ENCODE measurements at regions not wholly inside any gene's neighbourhood (a gene's known extent, or its start where the extent isn't known, plus 50 kb on each side); places are given as distances from the start of the nearest gene placed in this dataset.

DNA sequence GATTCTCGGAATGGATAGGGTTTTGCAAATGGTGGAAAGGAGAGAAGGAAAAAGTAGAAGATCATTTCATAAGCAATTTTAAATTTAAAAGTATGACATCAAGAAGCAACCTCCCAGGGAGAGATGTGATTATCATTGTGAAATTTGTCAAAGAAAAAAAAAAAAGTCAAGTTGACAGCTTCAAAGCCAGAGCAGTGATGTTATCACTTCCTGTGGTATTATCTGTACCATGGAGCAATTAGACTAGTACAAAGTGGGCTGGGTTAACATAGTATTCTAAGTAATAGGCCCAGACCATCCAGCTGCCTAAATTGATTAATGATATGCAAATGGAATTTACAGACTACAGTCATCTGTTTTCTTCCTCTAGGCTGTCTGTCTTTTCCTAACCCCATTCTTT, 84.0 kb upstream of the NPY start:
- Histone ChIP-seq H3K4me3 (ENCODE audit: low read length in 2 of 2) (no peak overlapping the region), H3K27ac (ENCODE audit: low read depth in 1 of 2, low read length in 1 of 2) (no peak overlapping the region), H3K4me1 (ENCODE audit: control insufficient read depth in 2 of 2, insufficient read depth in 2 of 2, low read length in 2 of 2) (peaks cover 0 to 5% of the 10 kb centered on the region in 2 donors), H3K27me3 (ENCODE audit: control insufficient read depth in 2 of 2, insufficient read depth in 1 of 2, low read length in 1 of 2) (no peaks in the 10 kb centered on the region), H3K9me3 (ENCODE audit: control insufficient read depth in 2 of 2, insufficient read depth in 1 of 2, low read length in 1 of 2) (no peaks in the 10 kb centered on the region), H3K36me3 (ENCODE audit: control insufficient read depth in 2 of 2, insufficient read depth in 2 of 2, low read length in 1 of 2) (no peaks in the 10 kb centered on the region)
- WGBS, result 95% methylated on average over 1 of the region's 1 CpG
- peak in 5 of 9 donors; percentile 1 to 44 (median 12) for DNase-seq (ENCODE audit: low read depth in 6 of 9, low spot score in 9 of 9)

DNA sequence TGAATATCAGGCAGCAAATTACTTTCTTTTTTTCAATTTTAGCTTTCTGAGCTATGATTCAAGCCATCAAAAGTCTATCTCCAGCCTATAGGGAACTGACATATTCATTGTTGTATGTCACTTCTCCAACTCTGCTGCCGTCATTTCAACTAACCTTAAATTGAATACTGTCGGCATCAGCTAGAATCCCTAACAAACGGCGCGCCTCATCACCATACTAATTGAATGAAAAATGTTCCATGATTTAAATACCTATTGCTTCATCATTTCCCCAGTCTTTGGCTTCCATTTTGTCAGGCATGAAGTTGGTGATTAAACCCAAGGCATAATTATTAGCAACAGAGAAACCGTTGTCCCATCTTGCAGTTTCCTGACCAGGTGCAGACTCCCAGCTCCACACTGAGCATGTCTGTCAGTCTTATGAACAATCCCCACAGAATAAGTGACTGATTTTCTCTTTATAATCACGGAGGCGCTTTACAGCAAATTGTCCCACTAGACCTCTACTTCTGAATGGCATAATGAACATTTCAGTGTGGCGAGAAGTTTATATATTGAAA, 83.5 kb upstream of the NPY start:
- no peaks in the 10 kb centered on the region for H3K36me3 ChIP-seq (ENCODE audit: control insufficient read depth in 2 of 2, insufficient read depth in 2 of 2, low read length in 1 of 2)
- no peak overlapping the region for H3K4me3 ChIP-seq (ENCODE audit: low read length in 2 of 2)
- H3K27me3 ChIP-seq (ENCODE audit: control insufficient read depth in 2 of 2, insufficient read depth in 1 of 2, low read length in 1 of 2), result no peaks in the 10 kb centered on the region
- peaks cover 0 to 5% of the 10 kb centered on the region in 2 donors for H3K4me1 ChIP-seq (ENCODE audit: control insufficient read depth in 2 of 2, insufficient read depth in 2 of 2, low read length in 2 of 2)
- H3K27ac ChIP-seq (ENCODE audit: low read depth in 1 of 2, low read length in 1 of 2), result no peak overlapping the region
- H3K9me3 ChIP-seq (ENCODE audit: control insufficient read depth in 2 of 2, insufficient read depth in 1 of 2, low read length in 1 of 2), result no peaks in the 10 kb centered on the region
- WGBS, result 88% methylated on average over 9 of the region's 9 CpGs
- DNase-seq (ENCODE audit: low read depth in 6 of 9, low spot score in 9 of 9), result peak in 1 of 9 donors; percentile 7

DNA sequence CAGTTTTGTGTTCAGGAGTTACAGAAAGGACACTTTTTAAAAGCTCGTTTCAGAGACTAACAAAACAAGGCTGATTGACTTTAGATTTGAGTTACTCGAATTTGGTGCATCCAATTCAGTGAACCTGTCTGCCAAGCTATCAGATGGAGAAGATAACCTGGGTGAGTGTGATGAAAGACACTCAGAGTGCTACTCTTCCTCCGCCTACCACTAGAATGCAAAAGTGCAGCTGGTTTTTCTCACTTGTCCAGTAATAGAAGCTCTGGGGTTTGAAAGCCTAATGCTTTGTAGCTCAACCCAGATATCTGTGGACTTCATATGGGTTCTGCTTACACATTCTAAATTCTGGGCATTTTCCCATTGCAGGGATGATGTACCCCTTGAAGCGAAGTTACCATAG, 82.8 kb upstream of the NPY start:
- Histone ChIP-seq H3K36me3 (ENCODE audit: control insufficient read depth in 2 of 2, insufficient read depth in 2 of 2, low read length in 1 of 2) (no peaks in the 10 kb centered on the region), H3K27ac (ENCODE audit: low read depth in 1 of 2, low read length in 1 of 2) (no peak overlapping the region), H3K9me3 (ENCODE audit: control insufficient read depth in 2 of 2, insufficient read depth in 1 of 2, low read length in 1 of 2) (no peaks in the 10 kb centered on the region), H3K4me1 (ENCODE audit: control insufficient read depth in 2 of 2, insufficient read depth in 2 of 2, low read length in 2 of 2) (peaks cover 0 to 5% of the 10 kb centered on the region in 2 donors), H3K27me3 (ENCODE audit: control insufficient read depth in 2 of 2, insufficient read depth in 1 of 2, low read length in 1 of 2) (no peaks in the 10 kb centered on the region), H3K4me3 (ENCODE audit: low read length in 2 of 2) (no peak overlapping the region)
- peak in 1 of 9 donors; percentile 15 for DNase-seq (ENCODE audit: low read depth in 6 of 9, low spot score in 9 of 9)
- WGBS, result 79% methylated on average over 4 of the region's 4 CpGs

DNA sequence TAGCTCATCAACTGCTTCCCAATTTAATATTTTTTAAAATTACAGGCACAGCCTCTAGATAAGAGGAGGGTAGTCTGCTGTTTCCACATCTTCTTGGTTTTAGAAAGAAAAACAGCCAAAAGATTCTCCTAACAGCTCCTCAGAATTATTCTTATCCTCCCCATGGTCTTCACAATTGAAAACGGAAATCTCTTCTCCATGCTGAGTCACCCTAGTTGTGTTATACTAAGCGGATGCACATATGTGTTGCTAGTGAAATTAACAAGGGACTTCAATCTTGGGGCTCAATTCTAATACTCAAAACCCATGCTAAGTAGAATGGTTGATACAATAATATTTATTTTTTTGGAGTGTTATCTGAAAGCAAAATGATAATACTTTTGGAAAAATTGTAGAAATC, 71.9 kb upstream of the NPY start:
- Histone ChIP-seq H3K27ac (ENCODE audit: low read depth in 1 of 2, low read length in 1 of 2) (no peak overlapping the region), H3K27me3 (ENCODE audit: control insufficient read depth in 2 of 2, insufficient read depth in 1 of 2, low read length in 1 of 2) (no peaks in the 10 kb centered on the region), H3K4me3 (ENCODE audit: low read length in 2 of 2) (no peak overlapping the region), H3K36me3 (ENCODE audit: control insufficient read depth in 2 of 2, insufficient read depth in 2 of 2, low read length in 1 of 2) (no peaks in the 10 kb centered on the region), H3K9me3 (ENCODE audit: control insufficient read depth in 2 of 2, insufficient read depth in 1 of 2, low read length in 1 of 2) (no peaks in the 10 kb centered on the region), H3K4me1 (ENCODE audit: control insufficient read depth in 2 of 2, insufficient read depth in 2 of 2, low read length in 2 of 2) (no peaks in the 10 kb centered on the region)
- DNase-seq (ENCODE audit: low read depth in 6 of 9, low spot score in 9 of 9), result no peak
- 93% methylated on average over 2 of the region's 2 CpGs for WGBS

DNA sequence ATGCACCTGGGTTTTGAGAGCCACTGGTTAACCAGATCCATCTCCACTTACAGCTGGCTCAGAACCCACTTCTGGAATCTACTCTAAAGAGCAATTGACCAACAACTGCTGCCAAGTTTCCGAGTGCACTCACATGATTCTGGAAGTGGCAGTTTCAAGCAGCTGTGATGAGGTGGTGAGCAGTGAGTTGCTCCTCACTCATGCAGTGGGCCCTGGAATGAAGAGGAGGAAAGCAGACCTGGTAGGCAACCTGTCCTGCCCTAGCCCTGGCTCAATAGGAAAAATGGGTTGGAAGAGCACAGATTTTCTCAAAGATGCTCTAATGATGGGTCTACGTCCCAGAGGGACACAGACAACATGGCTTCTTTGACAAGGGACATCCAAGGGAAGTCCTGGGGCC, 70.7 kb upstream of the NPY start:
- no peaks in the 10 kb centered on the region for H3K4me1 ChIP-seq (ENCODE audit: control insufficient read depth in 2 of 2, insufficient read depth in 2 of 2, low read length in 2 of 2)
- H3K4me3 ChIP-seq (ENCODE audit: low read length in 2 of 2), result no peak overlapping the region
- DNase-seq (ENCODE audit: low read depth in 6 of 9, low spot score in 9 of 9), result no peak
- no peaks in the 10 kb centered on the region for H3K27me3 ChIP-seq (ENCODE audit: control insufficient read depth in 2 of 2, insufficient read depth in 1 of 2, low read length in 1 of 2)
- 88% methylated on average over 2 of the region's 2 CpGs for WGBS
- no peaks in the 10 kb centered on the region for H3K36me3 ChIP-seq (ENCODE audit: control insufficient read depth in 2 of 2, insufficient read depth in 2 of 2, low read length in 1 of 2)
- no peaks in the 10 kb centered on the region for H3K9me3 ChIP-seq (ENCODE audit: control insufficient read depth in 2 of 2, insufficient read depth in 1 of 2, low read length in 1 of 2)
- no peak overlapping the region for H3K27ac ChIP-seq (ENCODE audit: low read depth in 1 of 2, low read length in 1 of 2)

DNA sequence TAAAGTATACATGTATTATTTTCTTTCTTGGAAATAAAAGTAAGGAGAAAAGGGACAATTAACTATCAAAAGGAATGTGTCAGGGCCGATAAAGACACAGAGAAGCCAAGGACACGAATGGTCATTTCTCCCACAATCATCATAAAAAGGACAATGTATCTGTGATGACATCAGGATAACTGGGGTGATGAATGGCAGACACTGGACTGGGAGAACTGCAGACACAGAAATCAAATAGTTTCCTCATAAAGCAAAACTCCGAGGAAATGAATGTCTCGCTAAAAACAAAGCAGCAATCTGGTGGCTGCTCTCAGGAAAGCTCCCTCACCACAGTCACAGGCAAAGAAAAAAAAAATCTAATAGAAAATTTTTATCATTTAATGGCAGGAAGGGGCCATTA, 69.3 kb upstream of the NPY start:
- Histone ChIP-seq H3K4me3 (ENCODE audit: low read length in 2 of 2) (no peak overlapping the region), H3K9me3 (ENCODE audit: control insufficient read depth in 2 of 2, insufficient read depth in 1 of 2, low read length in 1 of 2) (no peaks in the 10 kb centered on the region), H3K36me3 (ENCODE audit: control insufficient read depth in 2 of 2, insufficient read depth in 2 of 2, low read length in 1 of 2) (no peaks in the 10 kb centered on the region), H3K4me1 (ENCODE audit: control insufficient read depth in 2 of 2, insufficient read depth in 2 of 2, low read length in 2 of 2) (no peaks in the 10 kb centered on the region), H3K27ac (ENCODE audit: low read depth in 1 of 2, low read length in 1 of 2) (no peak overlapping the region), H3K27me3 (ENCODE audit: control insufficient read depth in 2 of 2, insufficient read depth in 1 of 2, low read length in 1 of 2) (no peaks in the 10 kb centered on the region)
- no peak for DNase-seq (ENCODE audit: low read depth in 6 of 9, low spot score in 9 of 9)
- WGBS, result 91% methylated on average over 4 of the region's 4 CpGs

DNA sequence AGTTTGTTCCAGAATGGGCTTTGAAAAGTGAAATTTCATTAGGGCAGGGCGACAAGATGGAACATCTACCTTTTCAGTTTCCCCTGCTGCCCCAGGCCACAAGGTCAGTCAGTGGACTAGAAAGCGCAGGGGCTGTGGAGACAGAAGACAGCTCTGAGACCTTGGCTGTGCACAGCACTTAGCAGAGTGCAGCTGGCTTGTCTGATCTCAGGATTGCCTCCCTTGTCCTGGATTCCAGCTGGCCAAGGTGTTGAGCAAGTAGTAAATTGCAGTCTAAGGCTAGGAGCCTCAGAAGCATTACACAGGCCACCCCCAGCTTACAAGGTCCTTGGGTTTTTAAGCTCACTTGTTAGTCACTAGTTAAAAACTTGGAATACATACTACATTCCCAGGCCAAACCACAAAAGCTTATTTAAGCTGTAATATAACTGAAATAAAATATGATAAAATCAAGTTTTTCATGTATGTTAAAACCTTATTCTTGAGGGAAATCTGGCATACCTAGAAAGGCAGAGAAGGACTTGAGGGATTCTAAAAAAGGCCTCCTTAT, 67.3 kb upstream of the NPY start:
- Histone ChIP-seq H3K4me1 (ENCODE audit: control insufficient read depth in 2 of 2, insufficient read depth in 2 of 2, low read length in 2 of 2) (no peaks in the 10 kb centered on the region), H3K36me3 (ENCODE audit: control insufficient read depth in 2 of 2, insufficient read depth in 2 of 2, low read length in 1 of 2) (no peaks in the 10 kb centered on the region), H3K27me3 (ENCODE audit: control insufficient read depth in 2 of 2, insufficient read depth in 1 of 2, low read length in 1 of 2) (no peaks in the 10 kb centered on the region), H3K27ac (ENCODE audit: low read depth in 1 of 2, low read length in 1 of 2) (no peak overlapping the region), H3K9me3 (ENCODE audit: control insufficient read depth in 2 of 2, insufficient read depth in 1 of 2, low read length in 1 of 2) (no peaks in the 10 kb centered on the region), H3K4me3 (ENCODE audit: low read length in 2 of 2) (no peak overlapping the region)
- WGBS, result 94% methylated on average over 2 of the region's 2 CpGs
- DNase-seq (ENCODE audit: low read depth in 6 of 9, low spot score in 9 of 9), result no peak

DNA sequence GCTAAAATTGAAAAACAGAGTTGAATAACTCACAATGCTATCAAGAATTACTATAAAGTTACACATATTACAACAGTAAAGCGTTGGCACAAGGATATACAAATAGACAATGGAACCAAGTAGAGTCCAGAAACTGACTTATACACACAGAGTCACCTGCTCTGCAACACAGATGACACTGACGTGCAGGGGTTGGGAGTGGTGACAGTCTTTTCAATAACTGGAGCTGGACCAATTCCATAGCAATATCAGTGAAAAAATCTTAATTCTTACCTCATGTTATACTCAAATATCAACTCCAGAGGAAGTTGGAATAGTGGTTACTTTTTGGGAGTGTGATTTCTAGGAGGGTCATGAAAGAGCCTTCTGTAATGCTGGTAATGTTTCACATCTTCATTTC, 62.5 kb upstream of the NPY start:
- Histone ChIP-seq H3K27ac (ENCODE audit: low read depth in 1 of 2, low read length in 1 of 2) (no peak overlapping the region), H3K9me3 (ENCODE audit: control insufficient read depth in 2 of 2, insufficient read depth in 1 of 2, low read length in 1 of 2) (peaks cover 0 to 4% of the 10 kb centered on the region in 2 donors), H3K4me3 (ENCODE audit: low read length in 2 of 2) (no peak overlapping the region), H3K36me3 (ENCODE audit: control insufficient read depth in 2 of 2, insufficient read depth in 2 of 2, low read length in 1 of 2) (no peaks in the 10 kb centered on the region), H3K27me3 (ENCODE audit: control insufficient read depth in 2 of 2, insufficient read depth in 1 of 2, low read length in 1 of 2) (no peaks in the 10 kb centered on the region), H3K4me1 (ENCODE audit: control insufficient read depth in 2 of 2, insufficient read depth in 2 of 2, low read length in 2 of 2) (no peaks in the 10 kb centered on the region)
- DNase-seq (ENCODE audit: low read depth in 6 of 9, low spot score in 9 of 9), result no peak
- 65% methylated on average over 2 of the region's 2 CpGs for WGBS

DNA sequence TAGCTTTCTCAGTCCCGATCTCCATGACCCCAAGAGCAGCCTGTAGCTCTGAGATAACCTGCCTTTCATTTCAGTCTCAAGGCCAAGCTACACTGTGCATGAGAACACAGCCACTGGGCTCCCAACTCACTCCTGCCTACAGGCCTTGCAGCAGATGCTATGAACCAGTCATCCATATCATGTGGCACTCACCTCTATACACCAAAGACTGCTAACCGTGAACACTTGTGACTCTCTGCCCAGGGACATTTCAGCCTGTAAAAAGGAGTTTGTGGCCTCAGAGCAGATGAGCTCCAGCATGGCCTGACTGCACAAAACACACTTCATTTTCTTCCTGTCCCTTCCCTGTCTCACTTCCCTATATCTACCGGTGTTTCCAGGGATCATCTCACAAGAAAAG, 56.9 kb upstream of the NPY start:
- Histone ChIP-seq H3K4me1 (ENCODE audit: control insufficient read depth in 2 of 2, insufficient read depth in 2 of 2, low read length in 2 of 2) (peaks cover 0 to 9% of the 10 kb centered on the region in 2 donors), H3K36me3 (ENCODE audit: control insufficient read depth in 2 of 2, insufficient read depth in 2 of 2, low read length in 1 of 2) (no peaks in the 10 kb centered on the region), H3K27me3 (ENCODE audit: control insufficient read depth in 2 of 2, insufficient read depth in 1 of 2, low read length in 1 of 2) (no peaks in the 10 kb centered on the region), H3K4me3 (ENCODE audit: low read length in 2 of 2) (no peak overlapping the region), H3K9me3 (ENCODE audit: control insufficient read depth in 2 of 2, insufficient read depth in 1 of 2, low read length in 1 of 2) (peaks cover 0 to 4% of the 10 kb centered on the region in 2 donors), H3K27ac (ENCODE audit: low read depth in 1 of 2, low read length in 1 of 2) (no peak overlapping the region)
- peak in 1 of 9 donors; percentile 0 for DNase-seq (ENCODE audit: low read depth in 6 of 9, low spot score in 9 of 9)
- 35% methylated on average over 3 of the region's 3 CpGs for WGBS
